PC-9 (cell line): ENCODE measurements at regions not wholly inside any gene's neighbourhood (a gene's known extent, or its start where the extent isn't known, plus 50 kb on each side); places are given as distances from the start of the nearest gene placed in this dataset.
A peak's percentile ranks its signal among the peaks of the same experiment; 100 is the strongest.

Experiments
- CTCF ChIP-seq: fragments of 200-600 bp; sonication (generic); conservative IDR thresholded peaks from 2 replicates; pipeline ENCODE4 v1.6.1; 2017; ENCODE audit warnings: mixed run types, antibody characterized with exemption, mild to moderate bottlenecking, moderate library complexity
- EZH2 ChIP-seq: fragments of 200-600 bp; sonication (generic); IDR thresholded peaks from 2 replicates; pipeline ENCODE4 v1.8.0; 2017; ENCODE audit warnings: antibody characterized with exemption, low read depth

- TF ChIP-seq CTCF = peak; percentile 44; the same call in 1 of the 2 replicates
- no peak for TF ChIP-seq EZH2
Measured at GRCh38 chrX:122092978-122093377, 1045.6 kb downstream of the GLUD2 start.
